K562 (cell line): ENCODE measurements at regions not wholly inside any gene's neighbourhood (a gene's known extent, or its start where the extent isn't known, plus 50 kb on each side); places are given as distances from the start of the nearest gene placed in this dataset.

Experiments
- ATAC-seq: fragments of 200-7000 bp; cut with Tn5 transposase; 3 replicates; pipeline ENCODE4 v1.9.1; 2020; ENCODE audit warnings: moderate library complexity
- BruUV-seq: library from RNA; stranded (reverse); fragments of 400-500 nt; replicated peaks from 2 replicates; lab custom pipeline; 2021; lab: Mats Ljungman, UMichigan
- CTCF ChIA-PET: fragments of 300-600 bp; formaldehyde crosslinking; extraction: SDS; loops from one replicate; lab custom pipeline; 2021; ENCODE audit warnings: low intra/inter-chr PET ratio; lab: Yijun Ruan, JAX
- POLR2A ChIA-PET: fragments of 300-600, 350-650 bp; sonication (Branson Sonifier 250); formaldehyde crosslinking; extraction: SDS; loops from one replicate; lab custom pipeline; 2021; ENCODE audit warnings: antibody characterized with exemption, inconsistent platforms; lab: Yijun Ruan, JAX
- DNase-seq, 4 experiments: peaks; one replicate each; pipeline versions ENCODE4 v3.0.0 to v3.0.0-alpha.2; 2011 to 2018; ENCODE audit warnings: low spot score in 3 of 4, mixed read lengths in 3 of 4; ENCODE audit errors: extremely low read depth in 1 of 4
- FAIRE-seq: peaks from 2 replicates; lab custom pipeline; 2011; peaks lifted over from hg19 to GRCh38; lab: Jason Lieb, UNC
- H2AFZ ChIP-seq: 2 replicates; pipeline ENCODE4 v1.6.0; 2011; ENCODE audit warnings: low read depth, low read length, control low read depth, inconsistent platforms
- H3K27ac ChIP-seq: fragments of 200-600 bp; 3 replicates; pipeline ENCODE4 v1.8.0; 2011; ENCODE audit warnings: low read depth, mild to moderate bottlenecking, control low read depth, inconsistent platforms, low read length, moderate library complexity, mixed read lengths; ENCODE audit errors: extremely low read depth
- H3K27me3 ChIP-seq, 2 experiments: fragments of 300-600 bp in 1 of 2; 2 replicates in 1 of 2; 3 replicates in 1 of 2; pipeline versions ENCODE4 v1.6.0 to v1.8.0; 2011; ENCODE audit warnings: inconsistent platforms in 2 of 2, low read length in 2 of 2, mild to moderate bottlenecking in 1 of 2, mixed read lengths in 1 of 2, moderate library complexity in 1 of 2; ENCODE audit not compliant: control insufficient read depth in 2 of 2, insufficient read depth in 2 of 2
- H3K36me3 ChIP-seq: fragments of 300-600 bp; 3 replicates; pipeline ENCODE4 v1.8.0; 2011; ENCODE audit warnings: mild to moderate bottlenecking, low read length, inconsistent platforms; ENCODE audit not compliant: control insufficient read depth, insufficient read depth
- H3K4me1 ChIP-seq, 2 experiments: fragments of 200-600 bp in 1 of 2; replicated peaks in 1 of 2; 2 replicates in 1 of 2; 3 replicates in 1 of 2; pipeline versions ENCODE4 v1.5.1 to v1.8.0; 2011; ENCODE audit warnings: inconsistent platforms in 2 of 2, low read length in 2 of 2, mild to moderate bottlenecking in 1 of 2, mixed read lengths in 1 of 2, moderate library complexity in 1 of 2; ENCODE audit not compliant: control insufficient read depth in 2 of 2, insufficient read depth in 2 of 2
- H3K4me2 ChIP-seq: 2 replicates; pipeline ENCODE4 v1.6.1; 2011; ENCODE audit warnings: low read length, control low read depth, inconsistent platforms, mixed read lengths; ENCODE audit not compliant: insufficient read depth
- H3K4me3 ChIP-seq: fragments of 200-600 bp; sonication (generic), shearing (Covaris generic); 2 replicates; pipeline ENCODE4 v1.5.1; 2016; ENCODE audit warnings: control low read depth, inconsistent platforms
- H3K79me2 ChIP-seq: fragments of 200-600 bp; 3 replicates; pipeline ENCODE4 v1.8.0; 2011; ENCODE audit warnings: low read length, inconsistent platforms; ENCODE audit not compliant: control insufficient read depth, insufficient read depth
- H3K9ac ChIP-seq, 2 experiments: 2 replicates each; pipeline versions ENCODE4 v1.6.0 to v1.6.1; 2011; ENCODE audit warnings: low read depth in 2 of 2, low read length in 2 of 2, control low read depth in 1 of 2, inconsistent platforms in 1 of 2, mild to moderate bottlenecking in 1 of 2, mixed read lengths in 1 of 2; ENCODE audit not compliant: insufficient read depth in 1 of 2
- H3K9me1 ChIP-seq: one replicate; pipeline ENCODE4 v1.6.0; 2011; ENCODE audit warnings: inconsistent platforms, mild to moderate bottlenecking, low read length, moderate library complexity; ENCODE audit not compliant: control insufficient read depth, insufficient read depth
- H3K9me3 ChIP-seq: replicated peaks from 2 replicates; pipeline ENCODE4 v1.5.1; 2011; ENCODE audit warnings: low read depth, low read length, inconsistent platforms; ENCODE audit not compliant: control insufficient read depth, insufficient read depth
- H4K20me1 ChIP-seq: replicated peaks from 2 replicates; pipeline ENCODE4 v1.6.1; 2011; ENCODE audit warnings: low read length, inconsistent platforms, mixed read lengths; ENCODE audit not compliant: control insufficient read depth, insufficient read depth
- ASH1L ChIP-seq: fragments of 450-650 bp; IDR thresholded peaks from 2 replicates; pipeline ENCODE4 v1.6.1; 2018; ENCODE audit warnings: borderline replicate concordance, mild to moderate bottlenecking, low read depth; ENCODE audit not compliant: partially characterized antibody
- COPS2 ChIP-seq: fragments of 450-650 bp; conservative IDR thresholded peaks from 2 replicates; pipeline ENCODE4 v1.6.1; 2016; ENCODE audit warnings: mild to moderate bottlenecking, moderate library complexity
- DIDO1 ChIP-seq: fragments of 450-650 bp; IDR thresholded peaks from 2 replicates; pipeline ENCODE4 v1.6.1; 2016; ENCODE audit warnings: low read depth, missing biosample characterization, missing genetic modification characterization
- ETS1 ChIP-seq: conservative IDR thresholded peaks from 2 replicates; pipeline ENCODE4 v1.6.1; 2011; ENCODE audit warnings: low read depth, mild to moderate bottlenecking, low read length; ENCODE audit not compliant: control insufficient read depth
- FOS ChIP-seq: IDR thresholded peaks from 3 replicates; pipeline ENCODE4 v1.6.1; 2011; ENCODE audit not compliant: insufficient read length; ENCODE audit errors: extremely low read depth
- FOXA3 ChIP-seq, 2 experiments: fragments of 450-650 bp in 1 of 2; sonication (generic) in 1 of 2; formaldehyde crosslinking; IDR thresholded peaks in 1 of 2; conservative IDR thresholded peaks in 1 of 2; 2 replicates each; pipeline versions ENCODE4 v1.4.0 to v1.8.0; 2020 to 2022; ENCODE audit warnings: mild to moderate bottlenecking in 2 of 2, missing genetic modification reagents in 1 of 2
- HDAC8 ChIP-seq: fragments of 450-650 bp; IDR thresholded peaks from 2 replicates; pipeline ENCODE4 v1.6.1; 2016; ENCODE audit warnings: mild to moderate bottlenecking, missing genetic modification characterization, moderate library complexity, missing compliant biosample characterization
- HOMEZ ChIP-seq: fragments of 250-450 bp; sonication (Bioruptor Pico); IDR thresholded peaks from 2 replicates; pipeline ENCODE4 v1.4.0; 2020; ENCODE audit warnings: mild to moderate bottlenecking, moderate library complexity
- MTA1 ChIP-seq: fragments of 450-650 bp; IDR thresholded peaks from 2 replicates; pipeline ENCODE4 v1.6.1; 2017; ENCODE audit warnings: borderline replicate concordance
- MTA2 ChIP-seq: fragments of 450-650 bp; IDR thresholded peaks from 2 replicates; pipeline ENCODE4 v1.6.1; 2016; ENCODE audit warnings: low read depth
- NFATC3 ChIP-seq: fragments of 450-650 bp; IDR thresholded peaks from 2 replicates; pipeline ENCODE4 v1.6.1; 2017; ENCODE audit warnings: mild to moderate bottlenecking
- RBM34 ChIP-seq: fragments of 200-400 bp; formaldehyde crosslinking; IDR thresholded peaks from 2 replicates; pipeline ENCODE4 v1.6.1; 2018; ENCODE audit warnings: low read length, borderline replicate concordance; ENCODE audit not compliant: insufficient read depth
- SOX6 ChIP-seq: fragments of 450-650 bp; IDR thresholded peaks from 2 replicates; pipeline ENCODE4 v1.6.1; 2014; ENCODE audit warnings: mild to moderate bottlenecking
- TARDBP ChIP-seq: fragments of 450-650 bp; IDR thresholded peaks from 2 replicates; pipeline ENCODE4 v1.6.1; 2016
- TFAM ChIP-seq: fragments of 250-450 bp; sonication (Bioruptor Pico); conservative IDR thresholded peaks from 2 replicates; pipeline ENCODE4 v1.5.0; 2021; ENCODE audit warnings: mild to moderate bottlenecking, moderate library complexity
- ZC3H8 ChIP-seq: fragments of 450-650 bp; IDR thresholded peaks from 2 replicates; pipeline ENCODE4 v1.6.1; 2017
- ZKSCAN3 ChIP-seq: fragments of 250-450 bp; sonication (Bioruptor Pico); IDR thresholded peaks from 2 replicates; pipeline ENCODE4 v1.4.0; 2020
- ZNF212 ChIP-seq: fragments of 450-650 bp; formaldehyde crosslinking; IDR thresholded peaks from 2 replicates; pipeline ENCODE4 v1.4.0; 2020; ENCODE audit warnings: mild to moderate bottlenecking
- WGBS: fragments of 100-300 bp; shearing (Covaris generic); methylation state at CpG from one replicate; pipeline ENCODE4 v1.1.6; 2016; ENCODE audit warnings: low coverage, mixed read lengths; ENCODE audit not compliant: insufficient coverage; ENCODE audit errors: missing lambda C conversion rate; 5-methylcytosine and 5-hydroxymethylcytosine counted together
- in situ Hi-C: fragments of 300-500 bp; cut with MboI; formaldehyde crosslinking; loops from 4 replicates; pipeline ENCODE4 v1.15.0; 2018; ENCODE audit warnings: inconsistent platforms, mixed read lengths
- intact Hi-C: fragments of 100-400 bp; cut with micrococcal nuclease; formaldehyde crosslinking; loops from 2 replicates; pipeline ENCODE4 v1.14.2; 2022

GRCh38 chr2:146826388-146826787, 1018.4 kb upstream of the ACVR2A start (continued):
- no peak for TF ChIP-seq MTA2
- no peak for TF ChIP-seq ETS1
- TF ChIP-seq TFAM (CRISPR knock-in tag) = no peak
- TF ChIP-seq TARDBP = no peak
- no peak for TF ChIP-seq FOS
- TF ChIP-seq COPS2 = no peak
- TF ChIP-seq NFATC3 = no peak
- no peak for TF ChIP-seq RBM34
- TF ChIP-seq FOXA3 (CRISPR knock-in tag; conservative IDR thresholded peaks at IDR 0.05 in 1 of 2, IDR thresholded peaks at IDR 0.05 in 1 of 2) = no peak

GRCh38 chr2:146821836-146822316, 1023.0 kb upstream of the ACVR2A start:
- ChIA-PET POLR2A (no interaction called here), CTCF (no interaction called here)
- Histone ChIP-seq H3K9ac (no peak overlapping the region), H3K27me3 (no peaks in the 10 kb centered on the region), H3K27ac (no peak overlapping the region), H3K36me3 (no peaks in the 10 kb centered on the region), H4K20me1 (no peaks in the 10 kb centered on the region), H3K4me2 (no peak overlapping the region), H3K9me3 (no peaks in the 10 kb centered on the region), H3K4me3 (no peak overlapping the region), H3K4me1 (no peaks in the 10 kb centered on the region), H3K79me2 (no peaks in the 10 kb centered on the region), H2AFZ (no peak overlapping the region), H3K9me1 (no peaks in the 10 kb centered on the region)
- in situ Hi-C loops (no loop called here), intact Hi-C loops (no loop called here)
- TF ChIP-seq ASH1L (no peak), ZC3H8 (no peak), ZKSCAN3 (no peak), SOX6 (no peak), HDAC8 (tag) (no peak), MTA1 (no peak), HOMEZ (no peak), ZNF212 (CRISPR knock-in tag) (no peak), DIDO1 (no peak)
- BruUV-seq = no TSS peak
- ATAC-seq (no peak), DNase-seq (no peak), FAIRE-seq (no peak)
- 0% methylated on average over 2 of the region's 2 CpGs for WGBS
